ENCODE measurements at regions not wholly inside any gene's neighbourhood (a gene's known extent, or its start where the extent isn't known, plus 50 kb on each side); places are given as distances from the start of the nearest gene placed in this dataset.
"Not testable (repeated sequence)": the region's sequence is repeated elsewhere in the genome, so short reads cannot be mapped to it uniquely, and the experiment has no call there.

DNA sequence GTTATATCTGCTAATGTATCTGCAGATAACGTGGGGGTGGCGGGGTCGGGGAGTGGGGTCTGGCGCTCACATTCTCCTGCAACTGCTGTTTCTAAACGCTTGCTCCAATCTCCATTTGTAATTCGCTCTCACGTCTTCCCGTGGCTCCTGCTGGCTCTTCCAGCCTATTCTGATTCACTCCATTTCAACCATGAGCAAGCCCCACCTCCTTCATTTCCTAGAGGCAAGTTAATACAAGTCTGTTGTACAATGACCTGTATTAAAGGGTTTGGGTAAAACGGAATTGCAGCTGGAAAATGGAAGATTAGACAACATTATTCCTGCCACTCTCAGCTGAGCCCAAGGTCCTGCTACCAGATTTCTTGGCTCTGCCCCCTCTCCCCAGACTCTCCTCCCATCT is 132.3 kb downstream of the CSNK2A3 start:
- no peak for DNase-seq

DNA sequence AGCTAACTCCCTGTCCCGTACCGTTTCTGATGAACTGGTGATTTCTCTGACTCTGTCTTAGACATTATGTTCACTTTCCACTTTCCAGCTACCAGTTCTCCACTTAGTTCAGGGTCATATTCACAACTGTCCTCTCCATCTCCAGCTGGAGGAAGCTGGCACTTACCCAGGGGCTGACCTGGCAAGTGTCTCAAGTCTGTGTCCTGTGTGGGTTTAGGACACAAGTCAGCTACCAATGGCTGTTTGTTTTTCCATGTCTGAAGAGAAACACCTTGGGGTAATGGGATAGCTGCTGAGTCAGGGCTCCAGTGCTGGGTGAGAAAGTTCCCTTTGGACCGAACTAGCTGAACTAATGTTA is 134.4 kb downstream of the CSNK2A3 start:
- DNase-seq = no peak

DNA sequence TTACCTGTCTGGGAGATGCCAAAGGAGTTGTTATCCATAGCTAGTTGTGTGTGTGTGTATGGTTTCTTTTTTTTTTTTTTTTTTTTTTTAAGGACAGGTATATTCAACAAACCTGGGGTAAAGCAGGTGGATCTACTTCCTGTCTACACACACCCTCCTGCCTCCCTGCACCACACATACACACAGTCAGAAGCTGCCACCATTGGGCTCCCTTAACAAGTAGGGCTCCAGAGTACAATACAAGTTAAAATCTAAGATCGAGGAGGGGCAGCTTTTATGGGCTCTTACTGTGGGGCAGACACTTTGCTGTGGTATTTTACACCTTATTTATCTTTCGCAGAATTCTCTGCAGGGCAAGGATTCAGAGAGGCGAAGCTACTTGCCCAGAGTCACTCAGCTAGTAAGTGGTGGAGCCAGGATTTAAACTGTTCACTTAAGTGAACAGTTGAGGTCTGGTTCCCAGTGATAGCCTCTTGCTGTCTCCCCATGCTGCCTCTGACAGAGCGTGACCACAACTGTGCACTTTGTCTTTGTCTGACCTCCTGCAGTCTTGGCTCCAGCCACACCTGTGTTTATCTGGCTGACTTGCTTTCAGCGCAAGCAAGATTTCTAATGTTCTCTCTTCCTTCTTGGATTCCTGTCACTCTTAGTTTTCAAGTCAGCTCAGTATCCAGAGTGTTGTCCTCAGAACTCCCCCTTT is 135.0 kb downstream of the CSNK2A3 start:
- DNase-seq = no peak

DNA sequence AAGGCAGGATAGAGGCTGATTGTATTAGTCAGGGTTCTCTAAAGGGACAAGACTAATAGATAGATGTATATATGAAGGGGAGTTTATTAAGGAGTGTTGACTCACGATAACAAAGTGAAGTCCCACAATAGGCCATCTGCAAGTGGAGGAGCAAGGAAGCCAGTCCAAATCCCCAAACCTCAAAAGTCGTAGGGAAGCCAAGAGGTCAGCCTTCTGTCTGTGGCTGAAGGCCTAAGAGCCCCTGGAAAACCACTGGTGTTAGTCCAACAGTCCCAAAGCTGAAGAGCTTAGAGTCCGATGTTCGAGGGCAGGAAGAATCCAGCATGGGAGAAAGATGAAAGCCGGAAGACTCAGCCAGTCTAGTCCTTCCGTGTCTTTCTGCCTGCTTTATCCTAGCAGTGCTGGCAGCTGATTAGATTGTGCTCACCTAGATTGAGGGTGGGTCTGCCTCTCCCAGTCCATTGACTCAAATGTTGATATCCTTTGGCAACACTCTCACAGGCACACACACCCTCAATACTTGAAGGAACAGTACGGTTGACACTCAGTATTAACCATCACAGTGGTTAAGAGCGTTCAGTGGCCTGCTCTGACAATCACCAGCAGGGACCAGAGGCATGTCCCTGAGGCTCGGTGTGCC is 135.6 kb downstream of the CSNK2A3 start:
- DNase-seq = no peak

DNA sequence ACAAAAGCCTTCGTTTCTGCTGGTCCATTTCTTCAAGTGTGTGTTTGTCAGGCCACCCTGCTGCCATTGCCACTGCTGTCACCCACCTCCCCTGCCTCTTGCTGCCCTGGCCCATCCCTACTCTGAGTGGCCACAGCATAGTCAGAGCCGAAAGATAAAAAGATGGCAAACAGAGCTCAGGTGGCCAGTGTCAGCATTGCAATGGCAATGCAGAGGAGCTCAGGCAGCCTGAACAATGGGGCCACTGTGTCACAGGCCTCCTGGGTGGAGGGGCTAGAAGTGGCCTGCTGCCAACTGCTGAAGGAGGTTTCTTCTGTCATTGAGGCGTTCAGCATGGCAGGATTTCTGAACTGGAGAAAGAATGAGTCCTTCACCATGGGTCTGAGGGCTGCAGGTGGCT is 137.1 kb downstream of the CSNK2A3 start:
- DNase-seq = no peak

DNA sequence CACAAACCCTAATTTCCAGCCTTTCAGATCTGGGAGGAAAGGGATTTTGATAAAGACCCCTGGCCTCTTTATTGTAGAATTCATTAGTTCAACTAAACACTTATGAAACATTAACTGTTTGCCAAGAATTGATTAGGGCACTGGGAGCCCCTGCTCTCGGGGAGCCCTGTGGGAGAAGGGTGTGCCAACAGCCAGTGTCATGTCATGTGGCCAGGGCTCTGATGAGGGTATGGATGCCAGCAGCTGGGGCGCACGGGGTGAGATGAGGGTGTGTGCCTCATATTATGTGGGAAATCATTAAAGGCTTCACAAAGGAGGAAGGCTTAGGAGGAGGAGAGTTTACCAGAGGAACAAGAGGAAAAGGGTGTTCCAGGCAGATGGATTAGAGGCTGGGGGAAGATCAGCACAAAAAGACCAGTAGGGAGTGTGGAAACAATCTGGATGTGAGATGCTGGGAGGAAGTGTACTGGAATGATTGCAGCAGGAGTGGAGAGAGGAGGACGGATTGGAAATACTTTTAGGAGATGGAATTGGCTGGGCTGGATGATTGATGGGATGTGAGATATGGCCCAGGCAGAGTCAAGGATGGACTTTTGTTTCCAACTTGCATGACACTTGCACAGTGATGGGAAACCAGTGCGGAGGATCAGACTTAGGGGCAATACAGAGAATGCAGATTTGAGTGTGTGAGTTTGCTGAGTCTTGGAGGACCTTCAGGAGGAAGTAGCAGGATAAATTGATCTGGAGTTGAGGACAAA is 137.8 kb downstream of the CSNK2A3 start:
- DNase-seq = no peak

GRCh38 chr11:11213117-11213516 is 139.9 kb downstream of the CSNK2A3 start:
- no peak for DNase-seq

- no peak for DNase-seq
Observed at GRCh38 chr11:11211888-11212287, 141.2 kb downstream of the CSNK2A3 start.

- DNase-seq = no peak
Observed at GRCh38 chr11:11211186-11211585, 141.9 kb downstream of the CSNK2A3 start.

DNA sequence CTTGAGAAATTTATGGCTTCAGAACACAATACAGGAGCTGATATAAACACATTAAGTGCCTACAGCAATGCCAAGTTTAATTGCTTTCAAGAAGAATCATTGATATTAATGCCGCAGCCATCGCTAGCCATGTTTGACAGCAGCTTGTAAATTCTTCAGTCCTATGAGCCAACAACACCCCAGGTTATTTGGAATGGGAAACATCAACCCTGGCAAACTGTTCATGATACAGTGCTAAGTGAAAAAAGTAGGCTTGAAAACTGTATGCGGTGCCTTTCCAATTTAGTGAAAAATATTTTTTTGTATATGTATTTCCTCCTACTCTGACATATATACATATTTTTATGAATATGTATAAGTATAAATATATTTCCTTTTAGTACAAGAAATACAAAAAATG is 142.6 kb downstream of the CSNK2A3 start:
- DNase-seq = no peak

GRCh38 chr11:11209967-11210366 is 143.1 kb downstream of the CSNK2A3 start:
- DNase-seq = no peak

GRCh38 chr11:11208994-11209393 is 144.1 kb downstream of the CSNK2A3 start:
- no peak for DNase-seq

- DNase-seq = no peak
Observed at GRCh38 chr11:11207428-11207827, 145.6 kb downstream of the CSNK2A3 start.

DNA sequence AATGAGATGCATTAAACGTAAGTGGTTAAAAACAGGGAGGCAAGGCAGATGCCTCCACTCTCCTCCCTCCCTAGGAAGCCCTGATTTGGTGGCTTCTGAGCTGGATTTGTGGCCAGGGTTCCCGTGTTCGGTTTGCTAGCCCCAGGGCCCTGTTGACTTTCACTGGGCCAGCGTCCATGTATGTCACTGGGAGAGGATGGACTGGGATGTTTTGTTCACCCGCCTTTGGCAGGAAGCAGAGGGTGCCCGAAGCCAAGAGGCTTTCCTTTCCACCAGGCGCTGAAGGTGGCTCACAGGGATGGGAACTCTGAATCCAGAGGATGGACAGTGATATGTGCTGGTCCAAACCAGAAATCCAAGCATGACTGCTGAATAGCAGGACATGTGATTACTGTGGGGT is 146.6 kb downstream of the CSNK2A3 start:
- no peak for DNase-seq

- DNase-seq = no peak
Observed at GRCh38 chr11:11202885-11203284, 150.2 kb downstream of the CSNK2A3 start.

GRCh38 chr11:11201302-11201701 is 151.7 kb downstream of the CSNK2A3 start:
- not testable (repeated sequence) for DNase-seq

DNA sequence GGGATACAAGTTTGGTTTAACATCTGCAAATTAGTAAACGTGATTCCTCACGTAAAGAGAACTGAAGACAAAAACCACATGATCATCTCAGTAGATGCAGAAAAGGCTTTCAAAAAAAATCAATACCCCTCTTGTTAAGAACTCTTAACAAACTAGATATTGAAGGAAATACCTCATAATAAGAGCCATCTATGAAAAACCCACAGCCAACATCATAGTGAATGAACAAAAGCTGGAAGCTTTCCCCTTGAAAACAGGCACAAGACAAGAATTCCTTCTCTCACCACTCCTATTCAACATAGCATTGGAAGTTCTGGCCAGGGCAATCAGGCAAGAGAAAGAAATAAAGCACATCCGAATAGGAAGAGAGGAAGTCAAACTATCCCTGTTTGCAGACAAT is 160.5 kb downstream of the CSNK2A3 start:
- no peak for DNase-seq

- no peak for DNase-seq
Observed at GRCh38 chr11:11189506-11189905, 163.5 kb downstream of the CSNK2A3 start.

DNA sequence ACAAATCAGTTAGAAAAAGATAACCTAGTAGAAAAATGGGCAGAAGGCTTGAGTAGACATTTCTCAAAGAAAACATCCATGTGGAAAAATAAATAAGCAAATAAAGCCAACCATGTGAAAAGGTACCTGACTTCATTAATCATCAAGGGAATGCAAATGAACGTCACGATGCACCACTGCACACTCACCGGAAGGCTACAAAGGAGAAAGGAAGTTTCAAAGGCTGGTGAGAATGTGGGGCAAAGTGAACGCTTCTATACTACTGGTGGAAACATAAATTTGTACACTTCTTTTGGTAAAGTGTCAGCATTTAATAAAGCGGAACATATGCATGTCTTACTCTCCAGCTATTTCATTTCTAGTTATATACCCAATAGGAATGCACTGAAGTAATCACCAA is 166.8 kb downstream of the CSNK2A3 start:
- DNase-seq = no peak

DNA sequence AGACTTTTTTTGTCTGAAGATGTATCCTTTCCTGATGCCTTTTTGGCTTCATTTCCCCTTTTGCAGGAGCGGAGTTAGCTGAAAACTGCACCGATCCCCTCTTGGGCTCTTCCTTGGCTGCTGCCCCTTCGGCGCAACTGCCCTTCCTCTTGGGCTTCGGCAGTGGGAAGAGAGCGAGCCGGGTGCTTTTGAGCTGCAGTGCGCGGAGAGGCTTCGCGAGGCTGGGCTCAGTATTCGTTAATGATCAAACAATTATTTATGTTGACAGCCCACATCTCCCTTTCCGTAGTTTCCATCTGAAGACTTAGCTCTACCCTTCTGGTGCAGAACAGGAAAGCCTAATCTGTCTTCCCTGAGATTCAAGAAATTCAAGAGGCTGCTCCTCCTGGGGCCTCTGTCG is 170.8 kb downstream of the CSNK2A3 start:
- DNase-seq = no peak

DNA sequence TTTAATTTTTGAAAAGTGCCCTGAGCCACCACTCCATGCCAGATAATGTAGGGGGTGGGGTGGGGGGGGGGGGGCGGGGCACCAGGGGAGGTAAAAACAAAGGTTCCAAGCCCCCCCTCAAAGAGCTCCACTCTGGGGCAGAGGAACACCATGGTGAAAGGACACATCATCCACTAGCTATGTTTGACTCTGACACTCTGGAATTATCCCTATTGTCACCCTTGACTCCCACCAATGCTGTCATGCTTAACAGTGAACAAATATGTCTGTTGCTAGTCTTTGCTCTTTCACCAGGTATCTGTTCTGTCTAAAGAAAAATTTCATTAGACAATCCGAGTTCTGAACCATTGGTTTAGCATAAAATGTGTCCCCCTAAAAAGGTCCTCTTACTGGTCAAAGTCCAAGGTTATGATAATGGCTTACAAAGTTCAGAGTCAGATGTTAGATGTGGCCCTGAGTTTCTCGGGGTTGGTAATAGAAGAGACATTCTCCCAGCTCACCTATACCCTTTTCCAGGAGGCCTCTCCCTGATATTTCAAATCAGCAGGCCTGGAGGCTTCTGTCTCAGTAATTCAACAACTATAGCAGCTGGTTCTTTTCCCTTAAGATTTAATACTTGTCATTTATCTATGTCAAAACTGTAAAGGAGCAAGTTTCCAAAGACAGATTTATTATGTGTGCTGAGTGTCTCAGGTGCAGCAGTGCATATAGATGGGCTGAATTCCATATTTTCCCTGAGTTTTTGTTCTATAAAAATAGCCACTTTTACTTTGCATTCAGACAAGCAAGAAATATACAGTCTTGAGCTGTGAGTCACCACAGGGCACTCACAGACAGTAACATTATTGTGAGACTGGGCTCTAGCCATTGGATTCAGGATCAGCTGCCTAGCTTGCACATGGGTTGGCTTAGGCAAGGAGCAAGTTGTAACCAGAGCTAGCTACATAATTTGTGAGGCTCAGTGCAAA is 174.1 kb downstream of the CSNK2A3 start:
- DNase-seq = no peak

GRCh38 chr11:11177156-11177808 is 175.8 kb downstream of the CSNK2A3 start:
- DNase-seq = no peak
